HS-5 (cell line): ENCODE measurements at regions not wholly inside any gene's neighbourhood (a gene's known extent, or its start where the extent isn't known, plus 50 kb on each side); places are given as distances from the start of the nearest gene placed in this dataset.
"Not testable (repeated sequence)": the region's sequence is repeated elsewhere in the genome, so short reads cannot be mapped to it uniquely, and the experiment has no call there.

Experiments
- DNase-seq: peaks from one replicate; pipeline ENCODE4 v3.0.0-alpha.2; 2012; ENCODE audit warnings: low read depth

DNA sequence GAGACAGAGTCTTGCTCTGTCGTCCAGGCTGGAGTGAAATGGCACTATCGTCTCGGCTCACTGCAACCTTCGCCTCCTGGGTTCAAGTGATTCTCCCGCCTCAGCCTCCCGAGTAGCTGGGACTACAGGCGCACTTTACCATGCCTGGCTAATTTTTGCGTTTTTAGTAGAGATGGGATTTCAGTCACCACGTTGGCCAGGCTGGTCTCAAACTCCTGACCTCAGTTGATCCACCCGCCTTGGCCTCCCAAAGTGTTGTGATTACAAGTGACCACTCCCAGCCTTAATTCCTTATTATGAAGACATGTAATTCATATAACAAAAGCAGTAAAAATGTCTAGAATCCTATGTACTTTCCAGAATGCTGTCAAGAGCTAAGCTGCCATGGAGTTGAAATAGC lies 434.5 kb upstream of the ZNG1F start:
- not testable (repeated sequence) for DNase-seq

DNA sequence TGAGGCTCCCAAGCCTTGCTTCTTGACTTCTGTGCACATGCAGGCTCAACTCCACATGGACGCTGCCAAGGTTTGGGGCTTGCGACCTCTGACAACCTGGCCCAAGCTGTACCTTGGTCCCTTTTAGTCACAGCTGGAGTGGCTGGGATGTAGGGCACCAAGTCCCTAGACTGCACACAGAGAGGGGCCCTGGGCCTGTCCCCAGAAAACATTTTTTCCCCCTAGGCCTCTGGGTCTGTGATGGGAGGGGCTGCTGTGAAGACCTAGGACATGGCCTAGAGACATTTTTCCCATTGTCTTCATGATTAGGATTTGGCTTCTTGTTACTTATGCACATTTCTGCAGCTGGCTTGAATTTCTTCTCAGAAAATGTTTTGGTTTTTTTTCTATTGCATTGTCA lies 430.1 kb upstream of the ZNG1F start:
- DNase-seq = not testable (repeated sequence)

DNA sequence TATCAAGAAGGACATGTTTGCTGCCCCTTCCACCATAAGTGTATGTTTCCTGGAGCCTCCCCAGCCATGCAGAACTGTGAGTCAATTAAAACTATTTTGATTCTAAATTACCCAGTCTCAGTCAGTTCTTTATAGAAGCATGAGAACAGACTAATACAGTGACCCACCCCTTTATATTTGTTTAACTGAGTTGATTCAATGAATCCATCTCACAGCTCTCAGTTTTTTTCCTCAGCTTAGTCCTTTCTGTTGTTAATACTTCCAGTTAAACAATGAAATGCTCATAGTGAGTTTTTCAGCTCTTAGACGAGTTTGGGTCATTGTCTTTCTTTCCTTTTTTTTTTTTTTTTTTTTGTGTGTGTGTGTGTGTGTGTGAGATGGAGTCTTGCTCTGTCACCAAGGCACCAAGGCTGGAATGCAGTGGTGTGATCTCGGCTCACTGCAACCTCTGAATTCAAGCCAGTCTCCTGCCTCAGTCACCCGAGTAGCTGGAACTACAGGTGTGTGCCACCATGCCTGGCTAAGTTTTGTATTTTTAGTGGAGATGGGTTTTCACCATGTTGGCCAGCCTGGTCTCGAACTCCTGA lies 417.9 kb upstream of the ZNG1F start:
- DNase-seq = not testable (repeated sequence)

DNA sequence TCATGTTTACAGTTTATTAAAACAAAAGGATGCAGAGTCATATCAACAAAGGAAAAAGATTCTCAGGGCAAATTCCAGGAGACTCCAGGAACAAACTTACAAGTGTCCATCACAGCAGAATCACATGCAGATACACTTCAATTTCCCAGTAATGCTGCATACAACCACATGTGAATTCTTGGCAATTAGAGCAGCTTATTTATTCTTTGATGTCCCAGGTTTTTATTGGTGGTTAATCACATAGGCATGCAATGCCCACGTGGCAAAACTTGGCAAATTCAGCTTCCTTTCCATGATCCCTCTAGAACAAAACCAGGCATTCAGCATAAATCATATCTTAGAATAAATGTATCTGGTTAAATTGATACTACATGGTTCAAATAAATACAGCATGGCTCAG lies 376.5 kb upstream of the ZNG1F start:
- not testable (repeated sequence) for DNase-seq
